ENCODE measurements at regions not wholly inside any gene's neighbourhood (a gene's known extent, or its start where the extent isn't known, plus 50 kb on each side); places are given as distances from the start of the nearest gene placed in this dataset.
"Not testable (repeated sequence)": the region's sequence is repeated elsewhere in the genome, so short reads cannot be mapped to it uniquely, and the experiment has no call there.

DNA sequence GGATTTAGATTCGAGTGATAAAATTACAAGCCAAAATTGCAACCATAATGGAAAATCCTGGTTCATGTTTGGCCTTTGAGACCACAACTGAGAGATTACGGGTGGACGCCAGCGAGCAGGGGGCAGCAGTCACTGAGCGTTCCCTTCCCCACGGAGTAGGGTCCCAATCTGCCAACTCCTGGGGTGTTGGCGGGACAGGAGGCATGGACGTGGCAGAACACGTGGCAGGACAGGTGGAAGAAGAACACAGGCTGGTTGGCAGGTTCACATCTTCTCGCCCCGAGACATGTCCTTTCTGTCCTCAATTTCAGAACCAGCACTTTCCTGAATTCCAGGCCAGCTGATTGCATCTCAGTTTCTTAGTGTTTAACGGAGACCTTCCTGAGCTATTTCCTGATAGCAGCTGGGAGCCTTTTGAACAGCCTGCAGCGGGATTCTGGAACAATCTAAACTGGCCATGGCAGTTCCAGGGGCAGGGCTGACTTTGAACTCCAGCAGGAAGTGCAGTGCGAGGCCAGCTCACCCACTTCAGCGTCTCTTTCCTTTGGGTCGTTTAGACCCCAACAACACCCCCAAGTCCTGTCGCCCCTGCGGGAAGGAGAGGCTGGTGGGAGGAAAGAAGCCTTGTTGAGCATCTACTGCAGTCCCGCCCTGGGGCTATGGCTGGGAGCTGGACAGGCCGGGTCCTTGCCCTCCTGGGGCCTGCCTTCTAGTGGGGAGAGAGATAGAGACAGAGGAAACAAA is 159.1 kb upstream of the FOXF1 start:
- TF ChIP-seq TAF1 (IDR thresholded peaks at IDR 0.05; ENCODE audit: borderline replicate concordance, low read depth, low read length) (no peak), POLR2A (IDR thresholded peaks at IDR 0.05; ENCODE audit: low read depth, low read length) (no peak), POLR2AphosphoS5 (IDR thresholded peaks at IDR 0.05; ENCODE audit: low read depth, low read length) (no peak)
- DNase-seq (ENCODE audit: insufficient read length) (no peak), FAIRE-seq (no peak)

- DNase-seq (ENCODE audit: insufficient read length); FAIRE-seq: not testable (repeated sequence)
Measured at GRCh38 chr16:86351785-86352139, 158.6 kb upstream of the FOXF1 start.

DNA sequence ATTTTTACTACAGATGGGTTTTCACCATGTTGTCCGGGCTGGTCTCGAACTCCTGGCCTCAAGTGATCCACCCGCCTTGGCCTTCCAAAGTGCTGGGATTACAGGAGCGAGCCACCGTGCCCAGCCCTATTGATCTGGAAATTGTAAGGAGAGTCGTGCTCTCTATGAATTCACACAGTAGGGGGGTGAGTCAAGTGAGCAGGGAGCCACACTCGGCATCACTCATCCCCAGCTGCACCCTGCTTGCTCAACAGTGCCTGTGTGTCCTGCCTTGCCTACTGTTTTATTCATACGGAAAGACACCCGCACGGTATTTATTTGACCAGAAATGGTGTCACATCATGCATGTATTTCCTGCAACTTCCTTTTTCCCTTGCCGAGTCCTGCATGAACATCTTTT is 157.2 kb upstream of the FOXF1 start:
- TF ChIP-seq POLR2A (IDR thresholded peaks at IDR 0.05; ENCODE audit: low read depth, low read length) (no peak), TAF1 (IDR thresholded peaks at IDR 0.05; ENCODE audit: borderline replicate concordance, low read depth, low read length) (no peak)
- FAIRE-seq, result no peak
- DNase-seq (ENCODE audit: insufficient read length), result no peak

- DNase-seq (ENCODE audit: insufficient read length) (no peak), FAIRE-seq (no peak)
- TF ChIP-seq POLR2AphosphoS5 (IDR thresholded peaks at IDR 0.05; ENCODE audit: low read depth, low read length) (no peak), POLR2A (IDR thresholded peaks at IDR 0.05; ENCODE audit: low read depth, low read length) (no peak), TAF1 (IDR thresholded peaks at IDR 0.05; ENCODE audit: borderline replicate concordance, low read depth, low read length) (no peak)
Measured at GRCh38 chr16:86353948-86354347, 156.4 kb upstream of the FOXF1 start.

- no peak for TF ChIP-seq POLR2A (IDR thresholded peaks at IDR 0.05; ENCODE audit: low read depth, low read length)
- TF ChIP-seq TAF1 (IDR thresholded peaks at IDR 0.05; ENCODE audit: borderline replicate concordance, low read depth, low read length), result no peak
- no peak for TF ChIP-seq POLR2AphosphoS5 (IDR thresholded peaks at IDR 0.05; ENCODE audit: low read depth, low read length)
Measured at GRCh38 chr16:86354641-86355513, 155.4 kb upstream of the FOXF1 start.

DNA sequence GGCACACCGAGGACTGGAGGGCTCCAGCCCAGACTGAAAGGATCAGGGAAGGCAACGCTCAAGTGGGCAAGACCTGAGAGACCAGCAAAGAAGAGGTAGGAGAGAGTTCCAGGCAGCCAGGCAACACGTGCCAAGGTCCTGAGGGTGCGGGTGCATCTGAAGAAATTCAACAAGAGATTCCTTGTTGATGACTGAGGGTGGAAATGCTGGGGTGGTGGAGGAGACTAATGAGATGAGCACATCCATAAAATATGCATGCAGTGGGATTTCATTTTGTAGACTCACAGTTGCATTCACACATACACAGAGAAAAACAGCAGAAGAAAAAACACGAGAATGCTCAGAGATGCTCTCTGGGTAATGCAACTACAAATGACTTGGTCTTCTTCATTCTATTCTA is 154.8 kb upstream of the FOXF1 start:
- TF ChIP-seq POLR2A (IDR thresholded peaks at IDR 0.05; ENCODE audit: low read depth, low read length), result no peak
- TF ChIP-seq TAF1 (IDR thresholded peaks at IDR 0.05; ENCODE audit: borderline replicate concordance, low read depth, low read length), result no peak
- TF ChIP-seq POLR2AphosphoS5 (IDR thresholded peaks at IDR 0.05; ENCODE audit: low read depth, low read length), result no peak
- no peak for DNase-seq (ENCODE audit: insufficient read length)
- FAIRE-seq, result no peak

More at GRCh38 chr16:86354641-86355513, 155.4 kb upstream of the FOXF1 start:
- no peak for FAIRE-seq
- DNase-seq (ENCODE audit: insufficient read length), result no peak

- TF ChIP-seq POLR2AphosphoS5 (IDR thresholded peaks at IDR 0.05; ENCODE audit: low read depth, low read length), result no peak
- TF ChIP-seq TAF1 (IDR thresholded peaks at IDR 0.05; ENCODE audit: borderline replicate concordance, low read depth, low read length), result no peak
- no peak for TF ChIP-seq POLR2A (IDR thresholded peaks at IDR 0.05; ENCODE audit: low read depth, low read length)
- DNase-seq (ENCODE audit: insufficient read length), result no peak
- FAIRE-seq, result no peak
Measured at GRCh38 chr16:86355951-86356350, 154.4 kb upstream of the FOXF1 start.

- DNase-seq (ENCODE audit: insufficient read length) (no peak), FAIRE-seq (no peak)
- TF ChIP-seq TAF1 (IDR thresholded peaks at IDR 0.05; ENCODE audit: borderline replicate concordance, low read depth, low read length) (no peak), POLR2AphosphoS5 (IDR thresholded peaks at IDR 0.05; ENCODE audit: low read depth, low read length) (no peak), POLR2A (IDR thresholded peaks at IDR 0.05; ENCODE audit: low read depth, low read length) (no peak)
Measured at GRCh38 chr16:86356804-86357203, 153.5 kb upstream of the FOXF1 start.

GRCh38 chr16:86357303-86357702 is 153.0 kb upstream of the FOXF1 start:
- no peak for TF ChIP-seq POLR2AphosphoS5 (IDR thresholded peaks at IDR 0.05; ENCODE audit: low read depth, low read length)
- TF ChIP-seq POLR2A (IDR thresholded peaks at IDR 0.05; ENCODE audit: low read depth, low read length), result no peak
- no peak for TF ChIP-seq TAF1 (IDR thresholded peaks at IDR 0.05; ENCODE audit: borderline replicate concordance, low read depth, low read length)
- FAIRE-seq, result no peak
- no peak for DNase-seq (ENCODE audit: insufficient read length)

- TF ChIP-seq POLR2AphosphoS5 (IDR thresholded peaks at IDR 0.05; ENCODE audit: low read depth, low read length) (no peak), TAF1 (IDR thresholded peaks at IDR 0.05; ENCODE audit: borderline replicate concordance, low read depth, low read length) (no peak), POLR2A (IDR thresholded peaks at IDR 0.05; ENCODE audit: low read depth, low read length) (no peak)
- FAIRE-seq, result no peak
- DNase-seq (ENCODE audit: insufficient read length), result no peak
Measured at GRCh38 chr16:86357950-86358349, 152.4 kb upstream of the FOXF1 start.

- FAIRE-seq (no peak), DNase-seq (ENCODE audit: insufficient read length) (no peak)
- TF ChIP-seq TAF1 (IDR thresholded peaks at IDR 0.05; ENCODE audit: borderline replicate concordance, low read depth, low read length) (no peak), POLR2A (IDR thresholded peaks at IDR 0.05; ENCODE audit: low read depth, low read length) (no peak), POLR2AphosphoS5 (IDR thresholded peaks at IDR 0.05; ENCODE audit: low read depth, low read length) (no peak)
Measured at GRCh38 chr16:86359571-86359970, 150.8 kb upstream of the FOXF1 start.
